ACHN (cell line): ENCODE measurements at regions not wholly inside any gene's neighbourhood (a gene's known extent, or its start where the extent isn't known, plus 50 kb on each side); places are given as distances from the start of the nearest gene placed in this dataset.
"Not testable (repeated sequence)": the region's sequence is repeated elsewhere in the genome, so short reads cannot be mapped to it uniquely, and the experiment has no call there.

ENCODE experiments used
- DNase-seq: peaks from one replicate; pipeline ENCODE4 v3.0.0-alpha.2; 2015
- in situ Hi-C: cut with HindIII; loops from 2 replicates; pipeline ENCODE4 v1.10.0; 2017; ENCODE audit warnings: low sequenced_read_pairs, low pct_ligation_motif_present, low pct_unique_long_range_greater_than_20kb

- no peak for DNase-seq
- in situ Hi-C loops, result no loop called here
These were observed 246.0 kb downstream of the KBTBD8 start for GRCh38 chr3:67244130-67244529.

GRCh38 chr3:67245545-67245944 is 247.4 kb downstream of the KBTBD8 start:
- no peak for DNase-seq
- in situ Hi-C loops, result no loop called here

GRCh38 chr3:67248726-67249125 is 250.6 kb downstream of the KBTBD8 start:
- in situ Hi-C loops, result no loop called here
- no peak for DNase-seq

DNA sequence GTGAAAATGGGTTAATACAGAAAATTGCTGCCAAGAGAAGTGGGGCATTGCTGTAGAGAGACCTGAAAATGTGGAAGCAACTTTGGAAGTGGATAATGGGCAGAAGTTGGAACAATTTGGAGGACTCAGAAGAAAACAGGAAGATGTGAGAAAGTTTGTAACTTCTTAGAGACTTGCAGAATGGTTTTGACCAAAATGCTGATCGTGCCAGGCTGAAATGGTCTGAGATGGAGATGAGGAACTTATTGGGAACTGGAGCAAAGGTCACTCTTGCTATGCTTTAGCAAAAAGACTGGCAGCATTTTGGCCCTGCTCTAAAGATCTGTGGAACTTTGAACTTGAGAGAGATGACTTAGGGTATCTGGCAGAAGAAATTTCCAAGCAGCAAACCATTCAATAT is 254.8 kb downstream of the KBTBD8 start:
- DNase-seq, in situ Hi-C loops: not testable (repeated sequence)

DNA sequence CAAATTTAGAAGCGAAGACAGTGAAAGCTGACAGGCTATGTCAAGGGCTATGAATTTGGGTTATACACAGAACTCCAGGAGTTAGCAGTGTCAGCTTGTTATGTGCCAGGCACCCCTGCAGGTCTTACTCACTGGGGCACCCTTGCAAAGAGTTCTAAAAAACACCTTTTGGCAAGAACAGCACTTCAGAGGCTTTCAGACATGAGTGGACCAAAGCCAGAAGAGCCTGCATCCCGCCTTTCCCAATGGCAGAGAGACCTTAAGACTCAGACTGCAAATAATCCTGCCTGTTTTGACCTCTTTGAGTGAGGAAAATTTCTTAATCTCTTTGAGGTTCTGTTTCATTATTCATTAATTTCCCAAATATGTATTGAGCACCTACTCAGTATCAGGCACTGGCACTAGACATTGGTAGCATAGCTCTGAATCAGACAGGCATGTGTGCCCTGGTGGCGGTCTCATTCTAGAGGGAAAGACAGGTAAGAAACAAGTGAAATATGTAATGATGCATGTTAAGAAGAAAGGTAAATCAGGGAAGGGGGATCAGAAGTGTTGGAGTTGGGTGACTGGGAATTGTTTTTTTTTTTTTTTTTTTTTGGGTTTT is 280.0 kb downstream of the KBTBD8 start:
- in situ Hi-C loops, result no loop called here
- no peak for DNase-seq

DNA sequence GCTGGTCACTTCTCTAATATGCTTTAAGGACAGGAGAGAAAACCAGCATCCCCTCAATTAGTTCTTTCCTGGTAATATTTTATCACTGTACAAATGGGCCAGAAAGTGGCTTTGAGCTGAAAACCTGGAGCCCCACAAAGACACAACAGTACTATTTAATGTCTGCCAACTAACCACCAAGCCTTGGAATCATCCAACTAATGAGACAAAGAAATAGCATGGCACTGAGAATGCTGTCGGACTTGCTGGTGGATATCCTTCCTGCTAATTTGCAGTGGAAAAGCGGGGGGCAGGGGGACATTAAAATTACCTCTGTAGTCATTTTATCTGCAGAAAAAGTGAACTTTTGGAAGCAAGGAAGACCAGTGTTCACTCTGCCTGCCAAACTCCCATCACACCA is 288.5 kb downstream of the KBTBD8 start:
- in situ Hi-C loops, result no loop called here
- no peak for DNase-seq

DNA sequence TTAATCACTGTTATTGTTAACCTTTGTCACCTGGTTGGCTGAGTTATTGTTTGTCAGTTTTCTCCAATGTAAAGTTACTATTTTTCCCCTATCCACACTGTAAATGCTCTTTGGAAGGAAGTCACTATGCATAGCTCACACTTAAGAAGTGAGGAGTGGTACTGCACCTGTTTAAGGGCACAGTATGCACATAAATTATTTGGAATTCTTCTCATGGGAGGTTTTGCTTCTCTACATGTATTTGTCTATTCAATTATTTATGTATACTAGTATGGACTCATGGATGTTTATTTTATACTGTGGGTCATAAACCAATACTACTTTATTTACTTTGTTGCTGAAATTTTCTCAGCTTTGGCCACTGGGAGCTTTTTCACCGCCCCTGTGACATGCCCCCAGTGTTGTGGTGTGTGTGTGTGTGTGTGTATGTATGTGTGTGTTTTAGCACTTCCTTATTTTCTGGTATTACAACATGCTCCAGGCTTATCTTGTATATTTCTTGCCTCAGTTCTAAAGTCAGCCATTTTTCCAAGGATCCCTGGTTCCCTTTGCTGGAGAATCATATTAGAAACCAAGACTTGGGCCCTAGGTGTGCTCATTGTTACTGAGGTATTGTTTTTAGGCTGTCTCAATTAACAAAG is 290.5 kb downstream of the KBTBD8 start:
- in situ Hi-C loops, result no loop called here
- no peak for DNase-seq

- DNase-seq, result no peak
- in situ Hi-C loops, result no loop called here
These were observed 291.5 kb downstream of the KBTBD8 start for GRCh38 chr3:67289626-67290025.

- DNase-seq, result no peak
These were observed 292.3 kb downstream of the KBTBD8 start for GRCh38 chr3:67290438-67290837.

GRCh38 chr3:67291287-67292252 is 293.5 kb downstream of the KBTBD8 start:
- no peak for DNase-seq
- in situ Hi-C loops, result no loop called here

More at GRCh38 chr3:67290438-67290837, 292.3 kb downstream of the KBTBD8 start:
- in situ Hi-C loops, result no loop called here

DNA sequence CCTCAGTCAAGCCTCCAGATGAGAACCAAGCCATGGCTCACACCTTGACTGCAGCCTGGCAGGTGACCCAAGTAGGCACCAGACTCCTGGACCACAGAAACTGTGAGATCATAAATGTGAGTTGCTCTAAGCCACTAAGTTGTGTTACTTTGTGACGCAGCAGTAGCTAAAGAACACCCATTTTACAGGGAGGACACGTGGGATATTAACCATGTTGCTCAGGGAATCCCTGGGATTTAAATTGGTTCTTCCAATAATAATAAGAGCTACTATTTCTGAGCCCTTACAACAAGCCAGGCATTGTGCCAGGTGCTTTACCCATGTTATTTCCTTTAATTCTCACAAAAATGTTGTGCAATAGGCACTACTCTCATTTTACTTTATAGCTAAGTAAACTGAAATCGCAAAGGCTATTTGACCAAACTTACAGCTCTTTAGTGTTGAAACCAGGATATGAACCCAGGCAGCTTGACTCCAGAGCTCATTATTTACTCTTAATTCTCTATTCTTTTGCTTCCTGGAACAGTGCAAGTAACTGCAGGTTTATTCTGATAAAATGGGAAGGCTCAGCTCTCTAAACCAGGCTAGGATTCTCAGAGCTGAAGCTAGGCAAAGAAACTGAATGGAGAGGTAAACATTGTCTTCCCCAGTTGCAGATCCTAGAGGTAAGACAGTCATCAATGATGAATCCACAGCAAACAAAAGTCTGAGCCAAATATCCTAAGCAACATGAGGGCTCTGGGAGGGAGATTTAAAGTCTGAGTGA is 294.4 kb downstream of the KBTBD8 start:
- no peak for DNase-seq
- in situ Hi-C loops, result no loop called here

DNA sequence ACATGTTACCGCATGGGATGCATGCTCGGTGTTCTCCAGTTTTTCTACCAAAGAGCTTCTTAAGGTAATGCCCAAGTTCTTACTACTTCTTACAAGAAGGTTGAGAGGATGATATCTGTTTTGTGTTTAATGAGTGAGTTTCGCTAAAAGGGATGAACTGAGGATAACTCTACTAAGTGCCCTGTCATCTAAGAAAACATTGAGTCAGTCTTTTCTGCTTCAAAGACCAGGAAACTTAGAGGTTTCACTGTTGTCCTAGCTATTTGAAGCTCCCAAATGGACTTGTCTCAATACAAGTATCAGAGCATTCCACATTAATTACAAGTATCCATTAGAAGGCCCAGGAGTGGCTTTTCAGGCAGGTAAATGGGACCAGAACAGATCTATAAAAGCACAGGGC is 296.2 kb downstream of the KBTBD8 start:
- in situ Hi-C loops, result no loop called here

DNA sequence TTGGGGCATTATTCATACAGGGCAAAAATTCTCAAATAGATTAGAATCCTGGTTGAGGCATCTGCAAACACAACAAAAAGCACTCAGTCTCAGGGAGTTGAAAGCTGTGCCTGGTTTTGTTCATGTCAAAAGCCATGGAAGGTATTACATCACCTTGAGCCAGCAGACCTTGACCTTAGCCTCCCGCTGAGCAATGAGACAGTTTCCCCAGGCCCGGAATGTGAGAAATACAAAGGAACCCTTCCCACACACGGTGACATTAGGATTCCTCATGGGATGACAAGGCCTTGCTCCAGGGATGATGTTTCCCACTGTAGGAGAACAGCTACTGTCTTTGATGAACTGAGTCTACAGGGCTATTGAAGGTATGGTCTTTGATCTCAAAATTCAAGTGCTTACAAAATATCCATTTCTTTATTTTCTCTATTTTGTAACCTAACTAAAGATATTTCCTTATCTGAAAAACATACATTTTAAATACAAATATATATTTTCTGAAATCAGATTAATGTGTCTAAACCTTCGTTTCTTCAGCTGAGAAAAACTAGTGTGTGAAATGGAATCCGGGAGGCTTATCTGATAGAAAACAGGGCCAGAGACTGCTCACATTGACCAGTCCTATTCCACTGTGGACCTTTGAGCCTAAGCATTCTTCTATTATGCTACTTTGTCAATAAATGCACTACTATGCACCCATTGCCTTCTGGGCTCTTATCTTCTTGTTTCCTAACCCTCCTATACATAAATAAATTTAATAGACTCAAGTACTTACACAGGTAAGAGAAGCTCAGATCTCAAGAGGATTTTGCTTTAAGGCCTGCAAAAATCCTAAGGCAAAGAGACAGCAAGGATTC is 298.2 kb downstream of the KBTBD8 start:
- DNase-seq, result no peak
- in situ Hi-C loops, result no loop called here

More for the DNA sequence above, 296.2 kb downstream of the KBTBD8 start:
- DNase-seq, result no peak

- no peak for DNase-seq
- in situ Hi-C loops, result no loop called here
These were observed 299.8 kb downstream of the KBTBD8 start for GRCh38 chr3:67297715-67298475.

- in situ Hi-C loops, result no loop called here
- DNase-seq, result no peak
These were observed 303.4 kb downstream of the KBTBD8 start for GRCh38 chr3:67301556-67301955.

GRCh38 chr3:67302489-67302888 is 304.4 kb downstream of the KBTBD8 start:
- in situ Hi-C loops, result no loop called here
- no peak for DNase-seq

DNA sequence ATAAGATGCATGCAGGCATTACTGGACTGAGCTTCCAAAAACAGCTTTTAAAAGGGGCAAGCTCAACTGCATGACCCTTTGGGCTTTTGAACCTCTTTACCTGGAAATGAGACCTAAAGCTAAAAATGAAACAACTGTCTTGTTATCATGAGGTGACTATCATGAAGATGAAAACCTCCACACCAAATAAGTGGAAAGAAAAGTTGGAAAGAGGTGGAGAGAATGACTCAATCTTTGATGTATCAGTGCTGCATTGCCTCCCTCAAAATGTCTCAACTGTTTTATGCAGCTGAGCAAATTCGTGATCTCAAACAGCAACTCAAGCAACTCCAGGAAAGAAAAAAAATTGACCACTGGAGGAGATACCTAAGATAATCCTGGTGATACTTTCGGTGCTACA is 307.1 kb downstream of the KBTBD8 start:
- DNase-seq, result no peak
- in situ Hi-C loops, result no loop called here
